ENCODE measurements at regions not wholly inside any gene's neighbourhood (a gene's known extent, or its start where the extent isn't known, plus 50 kb on each side); places are given as distances from the start of the nearest gene placed in this dataset.
"Not testable (repeated sequence)": the region's sequence is repeated elsewhere in the genome, so short reads cannot be mapped to it uniquely, and the experiment has no call there.

DNA sequence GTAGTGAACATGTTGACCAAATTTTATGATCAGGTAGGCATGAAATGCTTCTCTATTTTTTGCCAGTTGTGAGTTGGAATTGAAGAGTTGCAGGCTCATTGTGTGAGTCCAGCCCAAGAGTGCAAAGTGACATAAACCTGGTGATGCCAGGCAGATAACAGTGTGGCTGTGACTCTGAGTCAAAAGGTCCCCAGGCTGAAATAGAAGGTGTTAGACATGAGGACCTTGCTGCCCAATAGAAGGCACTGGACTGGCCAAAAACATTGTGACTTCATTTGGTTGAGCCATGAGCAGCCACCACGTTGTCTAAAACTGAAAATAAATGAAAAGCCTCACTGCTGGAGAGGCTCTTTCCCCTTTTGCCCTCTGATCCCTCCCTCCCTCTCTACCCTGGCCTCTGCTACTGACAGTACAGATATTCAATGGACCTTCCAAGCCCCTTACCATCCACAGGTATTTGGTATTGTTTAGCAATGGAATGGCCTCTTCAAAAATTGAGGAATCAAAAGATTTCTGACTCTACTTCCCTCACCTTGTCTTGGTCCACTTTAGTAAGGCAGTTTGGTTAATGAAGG is 67.8 kb upstream of the ABCD3 start:
- TF ChIP-seq, protein P1, sequence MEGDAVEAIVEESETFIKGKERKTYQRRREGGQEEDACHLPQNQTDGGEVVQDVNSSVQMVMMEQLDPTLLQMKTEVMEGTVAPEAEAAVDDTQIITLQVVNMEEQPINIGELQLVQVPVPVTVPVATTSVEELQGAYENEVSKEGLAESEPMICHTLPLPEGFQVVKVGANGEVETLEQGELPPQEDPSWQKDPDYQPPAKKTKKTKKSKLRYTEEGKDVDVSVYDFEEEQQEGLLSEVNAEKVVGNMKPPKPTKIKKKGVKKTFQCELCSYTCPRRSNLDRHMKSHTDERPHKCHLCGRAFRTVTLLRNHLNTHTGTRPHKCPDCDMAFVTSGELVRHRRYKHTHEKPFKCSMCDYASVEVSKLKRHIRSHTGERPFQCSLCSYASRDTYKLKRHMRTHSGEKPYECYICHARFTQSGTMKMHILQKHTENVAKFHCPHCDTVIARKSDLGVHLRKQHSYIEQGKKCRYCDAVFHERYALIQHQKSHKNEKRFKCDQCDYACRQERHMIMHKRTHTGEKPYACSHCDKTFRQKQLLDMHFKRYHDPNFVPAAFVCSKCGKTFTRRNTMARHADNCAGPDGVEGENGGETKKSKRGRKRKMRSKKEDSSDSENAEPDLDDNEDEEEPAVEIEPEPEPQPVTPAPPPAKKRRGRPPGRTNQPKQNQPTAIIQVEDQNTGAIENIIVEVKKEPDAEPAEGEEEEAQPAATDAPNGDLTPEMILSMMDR (IDR thresholded peaks at IDR 0.05; ENCODE audit: unreplicated experiment): no peak
- Mint-ChIP-seq H3K36me3 (ENCODE audit: insufficient read depth) (no peaks in the 10 kb centered on the region), H3K9me3 (ENCODE audit: low read depth) (no peaks in the 10 kb centered on the region), H3K4me1 (ENCODE audit: low read depth) (peaks cover 4% of the 10 kb centered on the region), H3K27ac (no peak overlapping the region), H3K4me3 (ENCODE audit: low read depth) (no peak overlapping the region), H3K27me3 (peaks cover 3% of the 10 kb centered on the region)
- DNase-seq (ENCODE audit: low spot score, unreplicated experiment): no peak

DNA sequence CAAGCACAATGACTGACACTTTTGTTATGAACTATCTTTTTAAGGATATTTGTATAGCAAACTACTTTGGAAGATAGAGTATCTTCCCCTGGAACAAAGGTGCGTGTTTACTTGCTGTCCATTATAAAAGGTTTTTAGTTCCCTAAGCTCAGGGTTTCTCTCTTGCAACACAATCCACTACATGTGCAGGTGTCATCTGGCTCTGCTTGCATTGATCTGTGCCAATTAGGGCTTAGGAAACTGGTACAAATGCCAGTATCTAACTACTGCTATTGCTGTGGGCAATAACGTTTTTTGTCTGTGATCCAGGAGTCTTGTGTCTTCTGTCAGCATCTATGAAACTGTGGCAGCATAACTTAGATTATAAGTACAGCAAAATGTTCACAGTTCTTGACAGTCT is 68.3 kb upstream of the ABCD3 start:
- H3K27ac Mint-ChIP-seq: no peak overlapping the region
- H3K4me1 Mint-ChIP-seq (ENCODE audit: low read depth): peaks cover 3% of the 10 kb centered on the region
- no peak overlapping the region for H3K4me3 Mint-ChIP-seq (ENCODE audit: low read depth)
- H3K9me3 Mint-ChIP-seq (ENCODE audit: low read depth): no peaks in the 10 kb centered on the region
- no peaks in the 10 kb centered on the region for H3K36me3 Mint-ChIP-seq (ENCODE audit: insufficient read depth)
- peaks cover 3% of the 10 kb centered on the region for H3K27me3 Mint-ChIP-seq
- TF ChIP-seq, protein P1 (IDR thresholded peaks at IDR 0.05; ENCODE audit: unreplicated experiment): no peak
- no peak for DNase-seq (ENCODE audit: low spot score, unreplicated experiment)

DNA sequence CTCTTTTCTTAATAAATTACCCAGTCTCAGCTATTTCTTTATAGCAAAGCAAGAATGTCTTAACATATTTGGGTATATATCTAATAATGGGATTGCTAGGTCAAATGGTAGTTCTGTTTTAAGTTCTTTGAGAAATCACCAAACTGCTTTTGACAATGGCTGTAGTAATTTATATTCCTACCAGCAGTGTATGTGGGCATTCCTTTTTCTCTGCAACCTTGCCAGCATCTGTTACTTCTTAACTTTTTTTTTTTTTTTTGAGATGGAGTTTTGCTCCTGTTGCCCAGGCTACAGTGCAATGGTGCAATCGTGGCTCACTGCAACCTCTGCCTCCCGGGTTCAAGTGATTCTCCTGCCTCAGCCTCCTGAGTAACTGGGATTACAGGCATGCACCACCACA is 69.8 kb upstream of the ABCD3 start:
- H3K27me3 Mint-ChIP-seq: not testable (repeated sequence)

DNA sequence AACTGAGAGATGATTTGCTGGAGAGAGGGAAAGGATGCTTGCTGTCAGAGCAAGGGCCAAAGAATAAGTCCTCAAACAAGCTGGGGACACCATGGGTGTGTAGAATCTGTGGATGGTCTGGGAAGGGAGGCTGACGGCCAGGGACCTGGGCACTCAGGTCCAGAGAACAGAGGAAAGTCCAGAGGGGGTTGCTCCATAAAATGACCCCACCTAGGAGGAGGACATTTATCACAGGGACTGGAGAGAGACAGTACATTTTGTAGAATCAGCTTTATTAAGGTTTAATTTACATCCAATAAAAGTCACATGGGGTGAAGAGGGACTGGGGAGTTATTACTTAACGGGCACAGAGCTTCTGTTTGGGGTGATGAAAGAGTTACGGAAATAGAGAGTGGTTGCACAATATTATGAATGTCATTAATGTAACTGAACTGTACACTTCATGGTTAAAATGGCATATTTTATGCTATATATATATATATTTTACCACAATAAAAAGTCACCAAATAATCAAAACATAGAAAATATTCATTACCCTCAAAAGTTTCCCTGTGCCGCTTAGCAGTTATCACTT is 73.0 kb upstream of the ABCD3 start:
- Mint-ChIP-seq H3K4me1 (ENCODE audit: low read depth) (peaks cover 3% of the 10 kb centered on the region), H3K27ac (no peak overlapping the region)
- TF ChIP-seq, protein P1 (IDR thresholded peaks at IDR 0.05; ENCODE audit: unreplicated experiment): no peak

More for the DNA sequence above, 69.8 kb upstream of the ABCD3 start:
- H3K4me3 Mint-ChIP-seq (ENCODE audit: low read depth); H3K36me3 Mint-ChIP-seq (ENCODE audit: insufficient read depth); H3K4me1 Mint-ChIP-seq (ENCODE audit: low read depth); DNase-seq (ENCODE audit: low spot score, unreplicated experiment); H3K9me3 Mint-ChIP-seq (ENCODE audit: low read depth); H3K27ac Mint-ChIP-seq: not testable (repeated sequence)

DNA sequence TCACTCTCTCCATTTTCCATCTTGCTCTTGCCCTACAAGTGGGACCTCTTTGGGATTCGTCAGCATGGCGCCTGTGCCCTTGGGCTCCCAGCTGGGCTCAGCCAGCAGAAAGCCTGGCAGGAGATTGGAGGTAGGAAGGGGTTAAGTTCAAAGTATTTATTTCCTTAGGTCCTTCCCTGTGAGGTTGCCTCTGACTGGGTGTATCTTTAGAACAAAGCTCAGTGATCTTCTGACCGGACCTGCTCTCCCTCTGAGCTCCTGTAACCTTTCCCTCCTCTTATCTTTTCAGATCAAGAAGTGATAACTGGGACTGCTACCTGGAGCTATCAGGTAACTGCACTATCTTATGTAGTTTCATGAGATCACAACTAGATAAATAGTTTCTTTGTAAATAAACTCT is 75.8 kb upstream of the ABCD3 start:
- no peaks in the 10 kb centered on the region for H3K9me3 Mint-ChIP-seq (ENCODE audit: low read depth)
- H3K4me3 Mint-ChIP-seq (ENCODE audit: low read depth): no peak overlapping the region
- no peaks in the 10 kb centered on the region for H3K36me3 Mint-ChIP-seq (ENCODE audit: insufficient read depth)
- no peaks in the 10 kb centered on the region for H3K27me3 Mint-ChIP-seq
- H3K4me1 Mint-ChIP-seq (ENCODE audit: low read depth): peaks cover 3% of the 10 kb centered on the region
- TF ChIP-seq, protein P1 (IDR thresholded peaks at IDR 0.05; ENCODE audit: unreplicated experiment): no peak
- no peak for DNase-seq (ENCODE audit: low spot score, unreplicated experiment)
- no peak overlapping the region for H3K27ac Mint-ChIP-seq

More for the DNA sequence above, 73.0 kb upstream of the ABCD3 start:
- peaks cover 3% of the 10 kb centered on the region for H3K27me3 Mint-ChIP-seq
- H3K4me3 Mint-ChIP-seq (ENCODE audit: low read depth): no peak overlapping the region
- no peak for DNase-seq (ENCODE audit: low spot score, unreplicated experiment)
- no peaks in the 10 kb centered on the region for H3K36me3 Mint-ChIP-seq (ENCODE audit: insufficient read depth)
- H3K9me3 Mint-ChIP-seq (ENCODE audit: low read depth): no peaks in the 10 kb centered on the region
